ENCODE measurements at regions not wholly inside any gene's neighbourhood (a gene's known extent, or its start where the extent isn't known, plus 50 kb on each side); places are given as distances from the start of the nearest gene placed in this dataset.

DNA sequence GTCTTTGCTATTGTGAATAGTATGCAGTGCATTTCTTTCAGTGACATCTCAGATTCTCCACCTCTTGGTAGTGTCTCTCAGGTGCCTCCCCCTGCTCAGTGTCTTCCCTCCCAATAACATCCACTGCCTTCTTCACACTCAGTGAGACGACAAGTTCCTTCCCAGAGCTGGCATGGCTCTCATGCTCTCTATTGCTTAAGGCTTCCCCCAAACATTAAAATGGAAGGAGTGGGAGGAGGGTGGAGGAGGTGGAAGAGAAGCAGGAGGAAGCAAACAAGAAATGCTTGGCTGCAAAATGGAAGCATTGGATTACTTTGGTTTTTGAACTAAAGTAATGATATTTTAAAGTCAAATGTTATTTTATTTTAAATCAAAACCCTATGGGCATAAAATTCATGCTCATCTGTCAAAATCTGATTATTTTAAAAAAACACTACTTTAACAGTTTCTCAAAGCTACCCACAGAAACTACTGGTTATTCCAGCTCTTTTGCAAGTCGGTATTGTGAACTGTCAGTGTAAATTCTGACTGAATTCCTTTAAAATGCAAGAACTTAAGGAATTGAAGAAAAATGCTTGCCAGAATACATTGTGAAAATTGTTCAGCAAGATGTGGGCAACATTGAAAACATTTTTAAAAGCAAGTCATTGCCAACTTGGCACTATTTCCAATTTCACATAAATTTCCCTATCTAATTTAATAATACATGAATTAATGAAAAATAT, 727.6 kb upstream of the ARGLU1 start:
- no peak overlapping the region for H3K4me3 Mint-ChIP-seq (ENCODE audit: low read depth)
- no peaks in the 10 kb centered on the region for H3K36me3 Mint-ChIP-seq (ENCODE audit: insufficient read depth)
- TF ChIP-seq, protein P1, sequence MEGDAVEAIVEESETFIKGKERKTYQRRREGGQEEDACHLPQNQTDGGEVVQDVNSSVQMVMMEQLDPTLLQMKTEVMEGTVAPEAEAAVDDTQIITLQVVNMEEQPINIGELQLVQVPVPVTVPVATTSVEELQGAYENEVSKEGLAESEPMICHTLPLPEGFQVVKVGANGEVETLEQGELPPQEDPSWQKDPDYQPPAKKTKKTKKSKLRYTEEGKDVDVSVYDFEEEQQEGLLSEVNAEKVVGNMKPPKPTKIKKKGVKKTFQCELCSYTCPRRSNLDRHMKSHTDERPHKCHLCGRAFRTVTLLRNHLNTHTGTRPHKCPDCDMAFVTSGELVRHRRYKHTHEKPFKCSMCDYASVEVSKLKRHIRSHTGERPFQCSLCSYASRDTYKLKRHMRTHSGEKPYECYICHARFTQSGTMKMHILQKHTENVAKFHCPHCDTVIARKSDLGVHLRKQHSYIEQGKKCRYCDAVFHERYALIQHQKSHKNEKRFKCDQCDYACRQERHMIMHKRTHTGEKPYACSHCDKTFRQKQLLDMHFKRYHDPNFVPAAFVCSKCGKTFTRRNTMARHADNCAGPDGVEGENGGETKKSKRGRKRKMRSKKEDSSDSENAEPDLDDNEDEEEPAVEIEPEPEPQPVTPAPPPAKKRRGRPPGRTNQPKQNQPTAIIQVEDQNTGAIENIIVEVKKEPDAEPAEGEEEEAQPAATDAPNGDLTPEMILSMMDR (IDR thresholded peaks at IDR 0.05; ENCODE audit: unreplicated experiment), result no peak
- no peak for DNase-seq (ENCODE audit: low spot score, unreplicated experiment)
- no peak overlapping the region for H3K27ac Mint-ChIP-seq
- H3K4me1 Mint-ChIP-seq (ENCODE audit: low read depth), result no peaks in the 10 kb centered on the region
- no peaks in the 10 kb centered on the region for H3K27me3 Mint-ChIP-seq
- H3K9me3 Mint-ChIP-seq (ENCODE audit: low read depth), result no peaks in the 10 kb centered on the region

DNA sequence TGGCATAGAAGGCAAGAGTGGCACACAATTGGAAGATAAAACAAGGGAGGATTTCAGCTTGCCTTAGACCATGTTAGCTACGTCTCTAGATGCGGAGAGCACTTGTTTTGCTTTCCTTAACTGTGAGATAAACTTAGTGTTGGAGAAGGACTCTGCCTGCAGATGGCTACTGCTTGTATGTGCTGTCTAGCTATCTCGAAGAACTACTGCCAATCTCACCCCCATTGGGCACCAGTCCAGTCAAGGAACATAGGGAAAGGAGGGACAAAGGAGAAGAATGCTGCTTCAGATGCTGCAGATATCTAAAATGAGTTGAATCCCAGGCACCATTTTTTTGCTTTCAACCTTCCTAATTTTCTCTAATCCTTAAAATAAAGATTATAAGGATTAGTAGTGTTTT, 726.0 kb upstream of the ARGLU1 start:
- Mint-ChIP-seq H3K27ac (no peak overlapping the region), H3K9me3 (ENCODE audit: low read depth) (peaks cover 2% of the 10 kb centered on the region), H3K4me3 (ENCODE audit: low read depth) (no peak overlapping the region), H3K27me3 (no peaks in the 10 kb centered on the region), H3K36me3 (ENCODE audit: insufficient read depth) (no peaks in the 10 kb centered on the region), H3K4me1 (ENCODE audit: low read depth) (no peaks in the 10 kb centered on the region)
- TF ChIP-seq, protein P1 (IDR thresholded peaks at IDR 0.05; ENCODE audit: unreplicated experiment), result no peak
- DNase-seq (ENCODE audit: low spot score, unreplicated experiment), result no peak

DNA sequence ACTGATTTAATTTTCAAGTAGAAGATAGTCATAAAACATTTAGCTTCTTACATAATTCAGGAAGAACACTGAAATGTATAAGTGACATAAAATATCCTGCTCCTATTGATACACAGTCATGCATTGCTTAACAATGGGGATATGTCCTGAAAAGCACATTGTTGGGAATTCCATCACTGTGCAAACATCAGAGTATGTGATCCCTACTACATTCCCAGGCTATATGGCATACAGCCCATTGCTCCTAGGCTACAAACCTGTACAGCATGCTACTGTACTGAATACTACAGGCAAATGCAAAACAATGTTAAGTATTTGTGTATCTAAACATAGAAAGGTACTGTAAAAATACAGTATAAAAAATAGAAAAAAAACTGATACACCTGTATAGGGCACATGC, 723.9 kb upstream of the ARGLU1 start:
- Mint-ChIP-seq H3K4me3 (ENCODE audit: low read depth) (no peak overlapping the region), H3K27ac (no peak overlapping the region), H3K27me3 (no peaks in the 10 kb centered on the region), H3K36me3 (ENCODE audit: insufficient read depth) (no peaks in the 10 kb centered on the region), H3K9me3 (ENCODE audit: low read depth) (peaks cover 4% of the 10 kb centered on the region), H3K4me1 (ENCODE audit: low read depth) (no peaks in the 10 kb centered on the region)
- DNase-seq (ENCODE audit: low spot score, unreplicated experiment), result no peak
- TF ChIP-seq, protein P1 (IDR thresholded peaks at IDR 0.05; ENCODE audit: unreplicated experiment), result no peak

DNA sequence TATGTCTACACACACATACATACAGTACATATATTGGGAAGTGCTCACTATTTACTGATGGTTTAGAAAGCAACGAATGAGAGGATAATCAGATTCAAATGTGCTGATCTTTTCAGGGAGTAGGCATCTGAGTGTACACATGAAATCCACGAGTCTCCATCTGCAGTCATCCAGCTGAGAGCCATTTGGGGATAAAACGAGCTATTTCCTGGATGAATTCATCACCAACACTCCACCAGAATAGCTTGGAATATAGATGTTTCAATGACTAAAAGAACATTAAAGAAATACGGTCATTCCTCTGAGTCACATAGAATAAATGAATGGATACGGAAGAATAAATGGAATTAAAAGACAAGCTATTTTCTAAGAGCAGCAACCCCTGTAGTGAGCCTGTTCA, 721.6 kb upstream of the ARGLU1 start:
- Mint-ChIP-seq H3K36me3 (ENCODE audit: insufficient read depth) (no peaks in the 10 kb centered on the region), H3K9me3 (ENCODE audit: low read depth) (peaks cover 4% of the 10 kb centered on the region), H3K4me3 (ENCODE audit: low read depth) (no peak overlapping the region), H3K27ac (no peak overlapping the region), H3K27me3 (no peaks in the 10 kb centered on the region), H3K4me1 (ENCODE audit: low read depth) (no peaks in the 10 kb centered on the region)
- TF ChIP-seq, protein P1 (IDR thresholded peaks at IDR 0.05; ENCODE audit: unreplicated experiment), result no peak
- DNase-seq (ENCODE audit: low spot score, unreplicated experiment), result no peak

DNA sequence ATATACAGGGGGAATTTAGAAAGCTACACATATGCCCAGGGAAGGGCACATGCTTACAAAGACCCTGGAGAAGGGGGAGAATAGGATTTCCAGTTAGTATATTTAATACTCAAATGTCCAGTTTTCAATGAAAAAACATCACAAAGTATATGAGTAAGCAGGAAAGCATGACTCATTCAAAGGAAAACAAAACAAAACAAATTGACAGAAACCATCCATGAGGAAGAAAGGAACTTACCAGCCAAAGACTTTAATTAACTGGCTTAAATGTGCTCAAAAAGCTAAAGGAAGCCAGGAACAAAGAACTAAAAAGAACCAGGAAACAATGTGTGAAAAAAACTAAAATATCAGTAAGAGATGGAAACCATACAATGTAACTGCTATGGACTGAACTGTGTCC, 716.2 kb upstream of the ARGLU1 start:
- no peak for DNase-seq (ENCODE audit: low spot score, unreplicated experiment)
- TF ChIP-seq, protein P1 (IDR thresholded peaks at IDR 0.05; ENCODE audit: unreplicated experiment), result no peak
- peaks cover 4% of the 10 kb centered on the region for H3K9me3 Mint-ChIP-seq (ENCODE audit: low read depth)
- H3K4me1 Mint-ChIP-seq (ENCODE audit: low read depth), result no peaks in the 10 kb centered on the region
- H3K27me3 Mint-ChIP-seq, result no peaks in the 10 kb centered on the region
- H3K4me3 Mint-ChIP-seq (ENCODE audit: low read depth), result no peak overlapping the region
- no peak overlapping the region for H3K27ac Mint-ChIP-seq
- H3K36me3 Mint-ChIP-seq (ENCODE audit: insufficient read depth), result no peaks in the 10 kb centered on the region

Measured in progenitor cell of endocrine pancreas (in vitro differentiated cells).